ENCODE measurements at regions not wholly inside any gene's neighbourhood (a gene's known extent, or its start where the extent isn't known, plus 50 kb on each side); places are given as distances from the start of the nearest gene placed in this dataset.

GRCh38 chr7:124188576-124188975, 155.7 kb upstream of the TMEM229A start:
- 5 to 17% (median 7%) methylated on average over 1 of the region's 1 CpG for WGBS, 4 donors
- intact Hi-C loops (cut with DNase I) = no loop called here

GRCh38 chr7:124187962-124188361, 155.1 kb upstream of the TMEM229A start:
- ATAC-seq (no peak), DNase-seq (no peak)
- H3K9me3 ChIP-seq = no peaks in the 10 kb centered on the region
- intact Hi-C loops (cut with DNase I) = no loop called here
- TF ChIP-seq CTCF (IDR thresholded peaks at IDR 0.05) = no peak
- no peaks in the 10 kb centered on the region for H3K4me1 ChIP-seq
- no peaks in the 10 kb centered on the region for H3K36me3 ChIP-seq
- WGBS, 4 donors = 32 to 46% (median 38%) methylated on average over 4 of the region's 4 CpGs
- no peak overlapping the region for H3K4me3 ChIP-seq
- no peak overlapping the region for H3K27ac ChIP-seq
- no peaks in the 10 kb centered on the region for H3K27me3 ChIP-seq

More at GRCh38 chr7:124188576-124188975, 155.7 kb upstream of the TMEM229A start:
- Histone ChIP-seq H3K4me1 (no peaks in the 10 kb centered on the region), H3K27ac (no peak overlapping the region), H3K4me3 (no peak overlapping the region), H3K27me3 (no peaks in the 10 kb centered on the region), H3K36me3 (no peaks in the 10 kb centered on the region), H3K9me3 (no peaks in the 10 kb centered on the region)
- peak in 1 of 4 donors; percentile 41 for ATAC-seq
- no peak for DNase-seq
- TF ChIP-seq CTCF (IDR thresholded peaks at IDR 0.05) = no peak
- TF ChIP-seq POLR2A (IDR thresholded peaks at IDR 0.05) = no peak

GRCh38 chr7:124183649-124184048, 150.8 kb upstream of the TMEM229A start:
- no peak overlapping the region for H3K27ac ChIP-seq
- ATAC-seq (no peak), DNase-seq (no peak)
- H3K4me3 ChIP-seq = no peak overlapping the region
- intact Hi-C loops (cut with DNase I) = no loop called here
- H3K36me3 ChIP-seq = no peaks in the 10 kb centered on the region
- H3K9me3 ChIP-seq = no peaks in the 10 kb centered on the region
- no peaks in the 10 kb centered on the region for H3K4me1 ChIP-seq
- H3K27me3 ChIP-seq = no peaks in the 10 kb centered on the region
- TF ChIP-seq CTCF (IDR thresholded peaks at IDR 0.05) (no peak), POLR2A (IDR thresholded peaks at IDR 0.05) (no peak)

GRCh38 chr7:124179641-124180040, 146.8 kb upstream of the TMEM229A start:
- ATAC-seq (peak in 2 of 4 donors; percentile 41 to 57), DNase-seq (no peak)
- intact Hi-C loops (cut with DNase I) = loop anchor here in 1 of 10 donors (5.0 kb wide), 1 partner anchor 588 kb away; the partner anchor contains the start of gene GPR37
- Histone ChIP-seq H3K36me3 (no peaks in the 10 kb centered on the region), H3K27me3 (no peaks in the 10 kb centered on the region), H3K4me3 (no peak overlapping the region), H3K9me3 (no peaks in the 10 kb centered on the region), H3K27ac (no peak overlapping the region), H3K4me1 (no peaks in the 10 kb centered on the region)
- TF ChIP-seq POLR2A (IDR thresholded peaks at IDR 0.05) (no peak), CTCF (IDR thresholded peaks at IDR 0.05) (peak in 1 of 12 donors; percentile 28)
- WGBS, 4 donors = 78 to 92% (median 88%) methylated on average over 2 of the region's 2 CpGs
